ENCODE measurements at regions not wholly inside any gene's neighbourhood (a gene's known extent, or its start where the extent isn't known, plus 50 kb on each side); places are given as distances from the start of the nearest gene placed in this dataset.

GRCh38 chr12:18859400-18859799, 121.5 kb downstream of the CAPZA3 start:
- no peak overlapping the region for H2BK15ac ChIP-seq (ENCODE audit: low read length)
- H3K9me3 ChIP-seq (ENCODE audit: insufficient read depth in 2 of 2, low read depth in 1 of 2, low read length in 1 of 2): peaks cover 0 to 6% of the 10 kb centered on the region in 2 experiments; a peak in 1 of 4 replicates
- no peaks in the 10 kb centered on the region for H3K79me1 ChIP-seq (ENCODE audit: low read depth, low read length)
- H4K5ac ChIP-seq (ENCODE audit: insufficient read length, low read depth, low read length): no peak overlapping the region
- no peak overlapping the region for H2AK5ac ChIP-seq (ENCODE audit: low read depth, low read length)
- ChIA-PET POLR2A (ENCODE audit: partially characterized antibody) (no interaction called here), CTCF (ENCODE audit: partially characterized antibody) (interaction anchor here (1.0 to 1.3 kb wide), 2 partner anchors 13 to 431 kb away, joined by 3 to 5 read pairs; no protein-coding TSS in a partner anchor)
- H3K56ac ChIP-seq (replicated peaks; ENCODE audit: insufficient read length, low read depth, low read length): no peak overlapping the region
- no peak overlapping the region for H2AFZ ChIP-seq (ENCODE audit: low read length)
- H3K36me3 ChIP-seq (ENCODE audit: control insufficient read depth in 2 of 4, insufficient read depth in 4 of 4, low read length in 3 of 4): no peaks in the 10 kb centered on the region; a peak in 1 of 8 replicates
- H4K91ac ChIP-seq (replicated peaks; ENCODE audit: insufficient read length, low read length): no peak overlapping the region
- no peak overlapping the region for H3K9ac ChIP-seq (replicated peaks in 1 of 4; ENCODE audit: extremely low read depth in 1 of 4, low read depth in 3 of 4, low read length in 3 of 4)
- no peak overlapping the region; the same call in 1 of the 2 replicates for H2BK12ac ChIP-seq (ENCODE audit: low read depth, low read length)
- 44% methylated on average over 1 of the region's 1 CpG; no CpG with 5 or more reads in 1 of the 2 experiments for WGBS, 2 experiments (ENCODE audit: extremely low coverage in 1 of 2, insufficient coverage in 1 of 2, insufficient read length in 1 of 2, insufficient replicate concordance in 2 of 2, low coverage in 1 of 2, low lambda C conversion rate in 2 of 2, missing lambda C conversion rate in 1 of 2)
- H4K8ac ChIP-seq (ENCODE audit: extremely low read depth, insufficient read depth, low read length): no peak overlapping the region
- H3K4me3 ChIP-seq (ENCODE audit: extremely low read depth in 1 of 4, insufficient read depth in 2 of 4, low read depth in 3 of 4, low read length in 4 of 4): no peak overlapping the region
- no peak overlapping the region for H3K23ac ChIP-seq (ENCODE audit: insufficient read length)
- H2BK20ac ChIP-seq (ENCODE audit: low read length): 0 out of 2 replicates have a peak overlapping the region, but pooled peaks have one; percentile 40
- no peak for TF ChIP-seq TAF1 (IDR thresholded peaks at IDR 0.05; ENCODE audit: low read depth, low read length)
- TF ChIP-seq KDM1A (IDR thresholded peaks at IDR 0.05; ENCODE audit: borderline replicate concordance, low read length): no peak
- TF ChIP-seq NANOG (IDR thresholded peaks at IDR 0.05; ENCODE audit: insufficient read depth, low read depth, low read length, poor library complexity, severe bottlenecking): no peak
- TF ChIP-seq BCL11A (IDR thresholded peaks at IDR 0.05; ENCODE audit: low read depth in 2 of 2, low read length in 2 of 2): no peak
- TF ChIP-seq TBP (IDR thresholded peaks at IDR 0.05; ENCODE audit: low read depth, low read length): no peak
- no peak for TF ChIP-seq KDM4A (IDR thresholded peaks at IDR 0.05; ENCODE audit: low read depth, low read length, severe bottlenecking)
- TF ChIP-seq, protein P1, sequence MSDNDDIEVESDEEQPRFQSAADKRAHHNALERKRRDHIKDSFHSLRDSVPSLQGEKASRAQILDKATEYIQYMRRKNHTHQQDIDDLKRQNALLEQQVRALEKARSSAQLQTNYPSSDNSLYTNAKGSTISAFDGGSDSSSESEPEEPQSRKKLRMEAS (IDR thresholded peaks at IDR 0.05): no peak
- TF ChIP-seq CHD2 (IDR thresholded peaks at IDR 0.05; ENCODE audit: low read length): no peak
- TF ChIP-seq FOSL1 (IDR thresholded peaks at IDR 0.05; ENCODE audit: insufficient read depth, low read depth, low read length): no peak
- TF ChIP-seq CREB1 (IDR thresholded peaks at IDR 0.05): no peak
- TF ChIP-seq ATF3 (IDR thresholded peaks at IDR 0.05; ENCODE audit: insufficient read depth, low read depth, low read length): no peak
- no peak for TF ChIP-seq TAF7 (optimal IDR thresholded peaks at IDR 0.05; ENCODE audit: borderline replicate concordance, low read depth, low read length)
- H3K18ac ChIP-seq (ENCODE audit: extremely low read depth, low read length): no peak overlapping the region; the same call in 1 of the 2 replicates
- no peaks in the 10 kb centered on the region for H3K79me2 ChIP-seq (ENCODE audit: control insufficient read depth in 1 of 2, insufficient read depth in 2 of 2, low read length in 2 of 2)
- no peak overlapping the region for H2BK120ac ChIP-seq (replicated peaks; ENCODE audit: low read depth, low read length)
- no peak overlapping the region for H3K27ac ChIP-seq (ENCODE audit: low read depth, low read length)
- H3K4me1 ChIP-seq (replicated peaks in 1 of 4; ENCODE audit: control insufficient read depth in 3 of 4, insufficient read depth in 4 of 4, low read length in 3 of 4): peaks cover 0 to 16% (median 5%) of the 10 kb centered on the region in 4 experiments; a peak in 4 of 7 replicates
- no peak overlapping the region for H3K4me2 ChIP-seq (ENCODE audit: insufficient read depth in 1 of 2, low read depth in 2 of 2, low read length in 2 of 2)
- DNase-seq (ENCODE audit: low read depth in 1 of 2, low spot score in 2 of 2) (no peak), FAIRE-seq (no peak)
- no peaks in the 10 kb centered on the region for H4K20me1 ChIP-seq (replicated peaks in 1 of 2; ENCODE audit: control insufficient read depth in 1 of 2, insufficient read depth in 2 of 2, low read length in 2 of 2)
- H3K14ac ChIP-seq (ENCODE audit: insufficient read length): no peak overlapping the region
- H3K4ac ChIP-seq (replicated peaks; ENCODE audit: insufficient read length, low read depth, low read length): no peak overlapping the region
- 0 out of 2 replicates have a peak overlapping the region, but pooled peaks have one; percentile 4 for H2BK5ac ChIP-seq (ENCODE audit: low read depth, low read length)
- H3K27me3 ChIP-seq (replicated peaks in 1 of 4; ENCODE audit: control insufficient read depth in 3 of 4, extremely low read depth in 1 of 4, insufficient read depth in 3 of 4, low read length in 3 of 4): no peaks in the 10 kb centered on the region
- H3K23me2 ChIP-seq (ENCODE audit: low read depth, low read length): peaks cover 1% of the 10 kb centered on the region; the same call in 1 of the 2 replicates

Measured in H1 (cell line).